Stimulated activated CD8-positive, alpha-beta memory T cell treated with anti-CD3 and anti-CD28 coated beads, Interleukin-15, amount 100 ng/mL, for 4 hours (primary cell): ENCODE measurements at regions not wholly inside any gene's neighbourhood (a gene's known extent, or its start where the extent isn't known, plus 50 kb on each side); places are given as distances from the start of the nearest gene placed in this dataset.
"Not testable (repeated sequence)": the region's sequence is repeated elsewhere in the genome, so short reads cannot be mapped to it uniquely, and the experiment has no call there.

Experiments used
- DNase-seq, 2 donors: peaks; one replicate each; pipeline ENCODE4 v3.0.0-alpha.2; 2020; ENCODE audit warnings: low read depth in 2 of 2

DNA sequence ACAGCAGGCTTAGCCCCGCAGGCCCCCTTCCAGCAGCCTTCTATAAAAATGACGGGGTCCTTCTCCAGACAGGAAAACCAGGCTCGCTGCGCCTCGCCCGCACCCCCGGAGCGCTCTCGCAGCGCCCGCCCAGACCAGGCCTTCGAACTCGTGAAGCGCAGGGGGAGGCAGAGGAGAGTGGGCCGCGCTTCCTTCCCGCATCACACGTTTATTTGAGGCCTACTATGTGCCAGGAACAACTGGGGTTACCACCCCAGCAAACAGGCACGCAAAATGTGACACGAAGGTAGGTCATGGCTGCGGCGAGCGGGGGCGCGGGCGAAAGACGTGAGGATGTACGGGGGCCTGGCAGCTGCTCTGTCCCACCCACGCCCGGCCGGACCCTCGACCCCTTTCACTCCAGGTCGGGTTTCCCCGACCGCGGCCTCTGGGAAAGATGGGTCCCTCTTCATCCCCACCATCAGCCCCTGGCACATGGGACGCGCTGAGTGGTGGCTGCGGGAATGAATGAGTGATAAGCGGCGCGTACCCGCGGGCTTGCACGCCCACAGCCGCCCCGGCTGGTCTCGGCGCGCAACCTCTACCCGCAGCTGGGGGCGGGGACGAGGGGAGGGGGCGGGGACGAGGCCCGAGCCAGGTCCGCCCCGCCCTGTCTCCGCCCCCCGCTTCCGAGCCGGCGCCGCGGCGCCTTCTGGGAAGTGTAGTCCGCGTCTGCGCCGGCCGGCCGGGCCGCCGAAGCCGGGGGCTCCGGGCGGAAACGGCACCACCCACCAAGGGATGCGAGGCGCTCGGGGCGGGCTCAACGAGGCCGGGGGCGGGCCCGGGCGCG lies 59.1 kb downstream of the ZNF467 start:
- peak; percentile 89 to 93 for DNase-seq

GRCh38 chr7:149713731-149714068 lies 59.7 kb downstream of the ZNF467 start:
- DNase-seq: no peak

DNA sequence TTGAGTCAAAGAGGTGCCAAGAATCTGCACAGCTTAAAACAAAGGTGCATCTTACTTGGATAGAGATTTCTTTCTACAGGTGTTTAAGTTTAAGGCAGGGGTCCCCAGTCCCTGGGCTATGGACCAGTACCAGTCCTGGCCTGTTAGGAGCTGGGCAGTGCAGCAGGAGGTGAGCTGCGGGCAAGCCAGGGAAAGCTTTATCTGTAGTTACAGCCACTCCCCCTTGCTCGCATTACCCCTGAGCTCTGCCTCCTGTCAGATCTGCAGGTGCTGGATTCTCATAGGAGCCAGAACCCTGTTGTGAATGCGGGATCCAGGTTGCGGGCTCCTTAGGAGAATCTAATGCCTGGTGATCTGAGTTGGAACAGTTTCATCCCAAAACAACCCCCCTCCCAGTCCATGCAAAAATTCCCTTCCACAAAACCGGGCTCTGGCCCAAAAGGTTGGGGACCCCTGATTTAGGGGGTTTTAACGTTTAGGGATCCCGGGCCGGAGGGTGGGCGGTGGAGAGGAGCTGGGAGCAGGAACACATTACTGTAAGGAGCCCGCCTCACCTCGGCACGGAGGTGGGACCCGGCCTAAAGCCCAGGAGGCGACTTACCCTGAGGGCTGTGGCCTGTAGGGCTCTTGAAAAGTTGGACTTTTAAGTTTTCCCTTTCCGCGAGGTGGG lies 60.2 kb downstream of the ZNF467 start:
- DNase-seq: no peak

GRCh38 chr7:149708026-149708425 lies 65.4 kb downstream of the ZNF467 start:
- DNase-seq: no peak

GRCh38 chr7:149707448-149707886 lies 65.9 kb downstream of the ZNF467 start:
- DNase-seq: no peak

DNA sequence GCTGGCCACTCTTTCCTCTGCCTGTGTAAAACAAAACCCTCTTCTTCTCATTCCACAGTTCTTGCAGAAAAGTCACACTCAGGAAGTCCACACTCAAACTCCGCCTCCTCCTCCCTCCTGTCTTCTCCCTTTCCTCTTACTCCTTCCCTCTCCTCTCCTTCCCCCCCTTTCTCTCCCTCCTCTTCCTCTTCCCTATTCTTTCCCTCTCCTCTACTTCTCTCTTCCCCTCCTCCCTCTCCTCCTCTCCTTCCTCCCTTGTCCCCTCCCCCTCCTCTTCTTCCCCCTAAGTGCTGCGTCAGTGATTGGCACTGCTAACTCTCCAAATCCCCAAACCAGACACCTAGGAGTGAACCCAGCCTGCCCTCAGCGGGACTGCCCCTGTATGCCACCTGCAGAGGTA lies 67.0 kb downstream of the ZNF467 start:
- DNase-seq: no peak

DNA sequence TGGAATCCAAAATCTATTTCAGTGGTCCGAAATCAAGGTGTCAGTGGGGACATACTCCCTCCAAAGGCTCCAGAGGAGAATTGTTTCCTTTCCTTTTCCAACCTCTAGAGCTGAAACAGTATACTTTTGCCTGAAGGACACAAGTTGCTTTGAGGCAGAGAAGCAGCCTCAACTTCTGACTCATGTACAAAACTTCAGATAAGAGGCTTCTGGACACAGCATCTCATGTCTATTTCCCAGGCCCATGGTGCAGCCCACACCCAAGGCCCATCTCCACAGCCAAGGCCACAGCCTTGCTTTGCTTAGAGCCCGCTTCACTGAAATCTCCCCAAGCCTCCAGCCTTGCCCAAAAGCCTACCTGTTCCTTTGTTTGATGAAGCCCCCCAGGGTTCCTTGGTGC lies 68.9 kb downstream of the ZNF467 start:
- DNase-seq: no peak

- DNase-seq: no peak
Measured at GRCh38 chr7:149703044-149703650, 70.2 kb downstream of the ZNF467 start.

DNA sequence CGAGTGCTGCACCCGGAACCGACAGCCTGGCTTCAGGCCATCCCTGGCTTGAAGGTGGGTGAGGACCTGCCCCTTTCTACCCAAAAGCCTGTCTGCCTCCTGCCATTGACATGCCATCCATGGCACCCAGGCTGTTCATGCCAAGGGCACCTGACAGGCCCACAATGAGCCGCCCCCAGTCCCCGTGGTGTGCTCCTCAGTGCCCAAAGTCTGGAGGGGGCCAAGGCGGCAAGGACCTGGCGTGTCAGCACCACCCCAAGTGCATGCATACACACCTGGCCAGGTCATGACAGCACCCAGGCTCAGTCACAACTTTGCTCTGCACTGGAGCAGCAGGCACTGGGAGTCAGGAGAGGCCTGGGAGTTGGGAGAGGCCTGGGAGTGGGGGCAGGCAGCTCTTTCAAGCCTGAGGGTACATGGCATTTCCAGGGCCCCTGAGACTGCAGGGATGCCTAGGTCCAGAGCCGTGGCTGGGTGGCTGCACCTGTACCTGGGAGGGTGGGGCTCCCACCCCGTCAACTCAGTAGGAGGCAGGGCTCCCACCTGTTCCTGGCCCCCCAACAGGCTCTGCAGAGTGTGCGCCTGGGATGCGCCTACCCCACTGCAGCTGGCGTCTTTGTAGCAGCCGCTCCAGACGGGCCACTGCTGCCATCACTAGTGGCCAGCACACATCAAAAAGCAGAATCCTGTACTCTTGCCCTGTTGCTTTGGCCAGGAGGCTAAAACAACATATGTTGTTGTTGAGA lies 71.7 kb downstream of the ZNF467 start:
- no peak for DNase-seq

DNA sequence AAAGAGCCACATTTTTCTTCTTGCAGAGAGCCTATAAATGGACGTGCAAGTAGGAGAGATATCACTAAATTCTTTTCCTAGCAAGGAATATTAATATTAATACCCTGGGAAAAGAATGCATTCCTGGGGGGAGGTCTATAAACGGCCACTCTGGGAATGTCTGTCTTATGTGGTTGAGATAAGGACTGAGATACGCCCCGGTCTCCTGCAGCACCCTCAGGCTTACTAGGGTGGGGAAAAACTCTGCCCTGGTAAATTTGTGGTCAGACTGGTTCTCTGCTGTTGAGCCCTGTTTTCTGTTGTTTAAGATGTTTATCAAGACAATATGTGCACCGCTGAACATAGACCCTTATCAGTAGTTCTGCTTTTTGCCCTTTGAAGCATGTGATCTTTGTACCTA lies 75.6 kb downstream of the ZNF467 start:
- DNase-seq: not testable (repeated sequence)

- DNase-seq: no peak
Measured at GRCh38 chr7:149696280-149696679, 77.1 kb downstream of the ZNF467 start.

- no peak for DNase-seq
Measured at GRCh38 chr7:149692557-149692982, 80.8 kb downstream of the ZNF467 start.

DNA sequence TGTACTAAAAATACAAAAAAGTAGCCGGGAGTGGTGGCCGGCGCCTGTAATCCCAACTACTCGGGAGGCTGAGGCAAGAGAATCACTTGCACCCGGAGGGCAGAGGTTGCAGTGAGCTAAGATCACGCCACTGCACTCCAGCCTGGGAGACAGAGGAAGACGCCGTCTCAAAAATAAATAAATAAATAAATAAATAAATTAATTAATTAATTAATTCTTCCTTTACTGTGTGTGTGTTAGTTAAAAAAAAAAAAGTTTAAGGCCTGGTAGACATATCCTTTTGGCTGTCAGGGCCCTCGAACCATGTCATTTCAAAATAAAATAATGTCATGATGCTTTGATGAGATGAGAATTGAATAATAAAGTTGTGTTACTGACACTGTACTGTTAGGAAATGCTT lies 81.3 kb downstream of the ZNF467 start:
- no peak for DNase-seq

GRCh38 chr7:149690688-149691446 lies 82.5 kb downstream of the ZNF467 start:
- DNase-seq: no peak

DNA sequence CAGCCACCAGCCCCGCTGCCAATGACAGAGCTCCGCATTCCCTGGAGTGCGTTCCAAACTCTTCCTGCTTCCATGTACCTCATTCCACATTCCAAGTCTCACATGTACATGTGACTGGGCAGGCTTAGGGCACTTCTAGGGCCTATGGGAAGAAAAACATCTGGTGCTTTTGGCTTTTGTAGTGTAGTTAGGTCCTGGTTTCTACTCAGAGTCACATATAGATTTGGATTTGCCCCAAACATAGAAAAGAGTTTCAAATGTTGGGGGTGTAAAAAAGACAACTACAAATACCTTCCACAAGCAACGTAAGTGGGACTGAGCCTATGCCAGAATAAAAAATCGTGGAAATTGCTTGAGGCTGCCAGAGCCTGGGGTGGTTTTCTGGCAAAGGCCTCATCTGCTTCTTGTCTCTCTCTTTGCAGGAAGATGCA lies 84.1 kb downstream of the ZNF467 start:
- DNase-seq: no peak

DNA sequence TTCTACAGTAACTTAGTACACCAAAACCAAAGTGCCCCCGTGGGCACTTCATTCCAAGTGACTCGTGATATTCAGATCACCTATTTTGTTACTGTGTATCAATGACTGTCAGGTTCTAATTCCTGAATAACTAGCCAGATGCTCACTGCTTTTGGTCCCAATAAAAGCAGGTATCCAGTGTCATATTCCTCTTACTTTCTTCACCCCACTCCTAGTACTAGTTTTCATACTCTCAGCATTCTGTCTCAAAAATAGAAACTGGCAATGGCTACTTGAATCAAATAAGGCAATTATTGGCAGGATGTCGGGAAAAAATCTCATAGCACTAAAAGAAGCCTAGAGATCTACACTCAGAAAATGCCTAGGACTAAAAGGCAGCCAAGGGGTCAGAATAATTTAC lies 84.6 kb downstream of the ZNF467 start:
- DNase-seq: no peak

GRCh38 chr7:149687820-149688219 lies 85.6 kb downstream of the ZNF467 start:
- not testable (repeated sequence) for DNase-seq

DNA sequence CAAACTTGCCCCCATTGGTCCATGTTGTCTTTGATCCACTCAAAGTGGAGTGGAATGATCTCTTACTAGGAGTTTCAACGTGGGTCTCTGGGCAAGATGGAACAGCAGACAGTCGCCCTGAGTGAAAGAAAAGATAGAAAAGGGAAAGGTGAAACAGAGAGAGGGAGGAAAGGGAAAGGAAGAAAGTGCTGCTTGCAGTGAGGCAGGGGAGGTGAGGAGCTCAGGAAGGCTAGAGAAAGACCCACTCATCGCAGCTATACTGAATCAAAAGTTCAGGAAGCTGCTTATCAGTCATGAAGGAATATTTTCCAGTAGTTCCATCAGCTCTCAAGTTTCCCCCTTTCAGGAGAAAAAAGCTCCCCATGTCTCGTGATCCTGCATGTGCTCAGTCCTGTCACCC lies 86.9 kb downstream of the ZNF467 start:
- DNase-seq: no peak

DNA sequence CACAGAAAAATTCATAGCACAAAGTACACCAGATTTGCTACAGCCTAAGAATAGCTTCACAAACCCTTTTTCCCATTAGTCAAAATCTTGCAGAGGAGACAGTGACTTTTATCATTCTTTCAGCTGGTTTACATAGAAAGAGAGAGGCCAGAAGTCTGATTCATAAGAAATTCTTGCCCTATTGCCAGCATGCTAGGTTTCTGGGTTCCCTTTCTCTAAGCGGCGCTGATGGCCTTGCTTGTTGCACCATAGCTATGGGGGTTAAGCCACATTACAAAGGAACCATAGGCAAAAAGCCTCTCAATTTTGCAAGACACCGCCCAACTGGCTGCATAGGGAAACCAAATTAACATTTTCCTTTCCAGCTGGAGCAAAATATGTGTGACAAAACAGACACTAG lies 87.4 kb downstream of the ZNF467 start:
- no peak for DNase-seq

DNA sequence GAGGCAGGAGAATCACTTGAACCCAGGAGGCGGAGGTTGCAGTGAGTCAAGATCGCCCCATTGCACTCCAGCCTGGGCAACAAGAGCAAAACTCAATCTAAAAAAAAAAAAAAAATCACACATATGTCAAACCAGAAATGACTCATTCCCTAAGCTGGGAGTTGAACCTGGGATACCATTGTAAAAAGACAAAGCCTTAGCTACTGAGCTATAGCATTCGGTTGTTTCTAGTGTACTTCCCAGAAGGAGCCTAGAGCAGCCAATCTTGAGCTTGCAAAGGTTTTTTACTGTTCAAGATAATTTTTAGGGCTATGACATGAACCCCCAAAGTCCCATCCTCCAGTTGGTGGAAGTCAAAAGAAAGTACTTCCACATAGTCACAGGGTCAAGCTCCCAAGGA lies 87.9 kb downstream of the ZNF467 start:
- no peak for DNase-seq

DNA sequence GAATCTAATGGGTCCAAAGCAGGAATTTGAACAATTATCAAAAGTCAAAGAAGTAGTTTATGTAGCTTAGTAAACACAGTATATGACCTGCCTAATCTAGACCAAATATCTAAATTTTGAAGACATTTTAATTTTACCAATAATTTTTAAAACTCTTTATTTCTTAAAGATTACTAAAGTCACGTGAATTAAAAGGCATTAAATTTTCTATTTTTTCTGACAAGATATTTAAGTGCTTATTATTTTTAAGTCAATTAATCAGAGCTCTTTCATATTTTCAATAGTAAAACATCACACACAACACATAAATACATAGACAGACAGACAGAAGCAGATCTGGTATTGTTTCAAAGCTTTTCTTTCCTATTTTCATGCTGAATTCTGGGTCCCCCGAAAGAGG lies 89.5 kb downstream of the ZNF467 start:
- DNase-seq: no peak
